22Rv1 (cell line): ENCODE measurements at regions not wholly inside any gene's neighbourhood (a gene's known extent, or its start where the extent isn't known, plus 50 kb on each side); places are given as distances from the start of the nearest gene placed in this dataset.

Experiments used
- ZFX ChIP-seq: fragments of 450-650 bp; IDR thresholded peaks from 2 replicates; pipeline ENCODE4 v1.6.1; 2017; ENCODE audit warnings: antibody characterized with exemption, borderline replicate concordance
- TF ChIP-seq, protein P1 (sequence below): fragments of 450-650 bp; IDR thresholded peaks from 2 replicates; pipeline ENCODE4 v1.5.1; 2017; ENCODE audit warnings: mild to moderate bottlenecking

DNA sequence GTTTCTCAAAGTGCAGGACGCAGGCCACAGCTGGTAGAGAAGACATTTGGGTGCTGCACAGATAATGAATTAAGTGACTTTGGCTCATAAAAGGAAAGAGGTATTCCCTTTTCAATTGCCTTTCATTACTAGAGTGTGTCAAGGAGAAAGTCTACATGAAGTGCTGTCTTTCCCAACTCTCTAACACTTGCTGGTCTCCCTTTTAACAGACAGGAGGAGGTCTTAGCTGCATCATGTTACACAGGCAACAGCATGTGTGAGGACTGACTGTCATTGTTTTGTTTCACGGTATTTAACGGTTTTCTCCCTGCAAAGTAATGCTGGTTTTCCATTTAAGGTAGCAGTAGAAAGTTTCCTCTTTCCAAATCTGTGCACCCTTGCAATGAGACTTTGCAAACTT lies 291.3 kb upstream of the LDB2 start:
- TF ChIP-seq, protein P1, sequence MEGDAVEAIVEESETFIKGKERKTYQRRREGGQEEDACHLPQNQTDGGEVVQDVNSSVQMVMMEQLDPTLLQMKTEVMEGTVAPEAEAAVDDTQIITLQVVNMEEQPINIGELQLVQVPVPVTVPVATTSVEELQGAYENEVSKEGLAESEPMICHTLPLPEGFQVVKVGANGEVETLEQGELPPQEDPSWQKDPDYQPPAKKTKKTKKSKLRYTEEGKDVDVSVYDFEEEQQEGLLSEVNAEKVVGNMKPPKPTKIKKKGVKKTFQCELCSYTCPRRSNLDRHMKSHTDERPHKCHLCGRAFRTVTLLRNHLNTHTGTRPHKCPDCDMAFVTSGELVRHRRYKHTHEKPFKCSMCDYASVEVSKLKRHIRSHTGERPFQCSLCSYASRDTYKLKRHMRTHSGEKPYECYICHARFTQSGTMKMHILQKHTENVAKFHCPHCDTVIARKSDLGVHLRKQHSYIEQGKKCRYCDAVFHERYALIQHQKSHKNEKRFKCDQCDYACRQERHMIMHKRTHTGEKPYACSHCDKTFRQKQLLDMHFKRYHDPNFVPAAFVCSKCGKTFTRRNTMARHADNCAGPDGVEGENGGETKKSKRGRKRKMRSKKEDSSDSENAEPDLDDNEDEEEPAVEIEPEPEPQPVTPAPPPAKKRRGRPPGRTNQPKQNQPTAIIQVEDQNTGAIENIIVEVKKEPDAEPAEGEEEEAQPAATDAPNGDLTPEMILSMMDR = no peak
- TF ChIP-seq ZFX = no peak
